Smooth muscle cell (in vitro differentiated cells): ENCODE measurements at regions not wholly inside any gene's neighbourhood (a gene's known extent, or its start where the extent isn't known, plus 50 kb on each side); places are given as distances from the start of the nearest gene placed in this dataset.

ENCODE experiments used
- DNase-seq: peaks from one replicate; lab custom pipeline; 2025; ENCODE audit not compliant: unreplicated experiment; lab: John Stamatoyannopoulos, UW
- H2AFZ ChIP-seq: fragments of 200-600 bp; sonication (generic); 2 replicates; pipeline ENCODE4 v1.6.0; 2016; ENCODE audit warnings: antibody characterized with exemption, low read depth, mild to moderate bottlenecking
- H3F3A ChIP-seq: fragments of 200-600 bp; sonication (generic); 2 replicates; pipeline ENCODE4 v1.6.0; 2017; ENCODE audit warnings: antibody characterized with exemption, low read depth
- H3K27ac ChIP-seq: fragments of 200-600 bp; sonication (generic); 2 replicates; pipeline ENCODE4 v1.5.1; 2016; ENCODE audit warnings: low read depth, mild to moderate bottlenecking
- H3K27me3 ChIP-seq: fragments of 200-600 bp; sonication (generic); 2 replicates; pipeline ENCODE4 v1.6.1; 2016; ENCODE audit warnings: low read depth, mild to moderate bottlenecking
- H3K36me3 ChIP-seq: fragments of 200-600 bp; sonication (generic); 2 replicates; pipeline ENCODE4 v1.5.1; 2016; ENCODE audit warnings: low read depth
- H3K4me1 ChIP-seq: fragments of 200-600 bp; sonication (generic); 2 replicates; pipeline ENCODE4 v1.5.1; 2016; ENCODE audit warnings: low read depth
- H3K4me2 ChIP-seq: fragments of 200-600 bp; sonication (generic); 2 replicates; pipeline ENCODE4 v1.6.0; 2016; ENCODE audit warnings: mild to moderate bottlenecking
- H3K4me3 ChIP-seq: fragments of 200-600 bp; sonication (generic); 2 replicates; pipeline ENCODE4 v1.5.1; 2016; ENCODE audit warnings: mild to moderate bottlenecking
- H3K79me2 ChIP-seq: fragments of 200-600 bp; sonication (generic); 2 replicates; pipeline ENCODE4 v1.6.0; 2016; ENCODE audit warnings: low read depth, mild to moderate bottlenecking
- H3K9ac ChIP-seq: fragments of 200-600 bp; sonication (generic); 2 replicates; pipeline ENCODE4 v1.6.0; 2016; ENCODE audit warnings: low read depth
- H3K9me3 ChIP-seq: fragments of 200-600 bp; sonication (generic); replicated peaks from 2 replicates; pipeline ENCODE4 v1.5.1; 2016; ENCODE audit warnings: low read depth
- H4K20me1 ChIP-seq: fragments of 200-600 bp; sonication (generic); 2 replicates; pipeline ENCODE4 v1.6.0; 2016; ENCODE audit warnings: low read depth
- CTCF ChIP-seq: fragments of 200-600 bp; sonication (generic); IDR thresholded peaks from 2 replicates; pipeline ENCODE4 v1.5.1; 2017; ENCODE audit warnings: borderline replicate concordance, mild to moderate bottlenecking, antibody characterized with exemption; ENCODE audit not compliant: insufficient read depth, poor library complexity, severe bottlenecking
- WGBS: methylation state at CpG from one replicate; pipeline ENCODE4 v1.1.7; 2016; ENCODE audit warnings: low lambda C conversion rate; 5-methylcytosine and 5-hydroxymethylcytosine counted together

- DNase-seq: no peak
- no peak overlapping the region for H3K9ac ChIP-seq
- H3K9me3 ChIP-seq: no peaks in the 10 kb centered on the region
- H3K4me1 ChIP-seq: no peaks in the 10 kb centered on the region
- no peaks in the 10 kb centered on the region for H3K79me2 ChIP-seq
- no peak for TF ChIP-seq CTCF
- H3K27ac ChIP-seq: no peak overlapping the region
- WGBS: 77% methylated on average over 7 of the region's 7 CpGs
- H3K4me2 ChIP-seq: no peak overlapping the region
- no peaks in the 10 kb centered on the region for H3F3A ChIP-seq
- H2AFZ ChIP-seq: no peak overlapping the region
- H3K36me3 ChIP-seq: no peaks in the 10 kb centered on the region
- no peaks in the 10 kb centered on the region for H3K27me3 ChIP-seq
- H4K20me1 ChIP-seq: no peaks in the 10 kb centered on the region
- H3K4me3 ChIP-seq: no peak overlapping the region
Measured at GRCh38 chr14:98984719-98985041, 287.3 kb downstream of the BCL11B start.

GRCh38 chr14:98993818-98994217 is 278.2 kb downstream of the BCL11B start:
- no peaks in the 10 kb centered on the region for H3K9me3 ChIP-seq
- H3K36me3 ChIP-seq: no peaks in the 10 kb centered on the region
- H3F3A ChIP-seq: peaks cover 4% of the 10 kb centered on the region
- no peak overlapping the region for H2AFZ ChIP-seq
- H3K27me3 ChIP-seq: no peaks in the 10 kb centered on the region
- H3K4me2 ChIP-seq: no peak overlapping the region
- H3K79me2 ChIP-seq: no peaks in the 10 kb centered on the region
- H3K4me3 ChIP-seq: no peak overlapping the region
- WGBS: 100% methylated on average over 1 of the region's 1 CpG
- H4K20me1 ChIP-seq: no peaks in the 10 kb centered on the region
- H3K9ac ChIP-seq: no peak overlapping the region
- H3K27ac ChIP-seq: no peak overlapping the region
- DNase-seq: no peak
- TF ChIP-seq CTCF: no peak
- no peaks in the 10 kb centered on the region for H3K4me1 ChIP-seq

- H3K36me3 ChIP-seq: no peaks in the 10 kb centered on the region
- no peak overlapping the region for H3K4me3 ChIP-seq
- 95% methylated on average over 3 of the region's 3 CpGs for WGBS
Measured at GRCh38 chr14:98994561-98994960, 277.4 kb downstream of the BCL11B start.

More at GRCh38 chr14:98994561-98994960, 277.4 kb downstream of the BCL11B start:
- Histone ChIP-seq H4K20me1 (no peaks in the 10 kb centered on the region), H3K79me2 (no peaks in the 10 kb centered on the region), H3K4me2 (no peak overlapping the region), H2AFZ (no peak overlapping the region), H3K9ac (no peak overlapping the region), H3K27ac (no peak overlapping the region), H3K9me3 (no peaks in the 10 kb centered on the region), H3F3A (peaks cover 4% of the 10 kb centered on the region), H3K4me1 (no peaks in the 10 kb centered on the region), H3K27me3 (no peaks in the 10 kb centered on the region)
- no peak for DNase-seq
- TF ChIP-seq CTCF: no peak
